ENCODE measurements at regions not wholly inside any gene's neighbourhood (a gene's known extent, or its start where the extent isn't known, plus 50 kb on each side); places are given as distances from the start of the nearest gene placed in this dataset.

- WGBS (ENCODE audit: insufficient coverage, insufficient replicate concordance, low lambda C conversion rate, missing lambda C conversion rate): 28% methylated on average over 3 of the region's 3 CpGs
- no peaks in the 10 kb centered on the region for H4K20me1 ChIP-seq (ENCODE audit: control insufficient read depth, insufficient read depth)
- ChIA-PET POLR2A (no interaction called here), SMC1A (ENCODE audit: uncharacterized antibody, unreplicated experiment) (no interaction called here), RAD21 (ENCODE audit: unreplicated experiment) (no interaction called here), CTCF (no interaction called here)
- BruUV-seq (replicated peaks): no TSS peak
- H3K79me2 ChIP-seq (ENCODE audit: control insufficient read depth, insufficient read depth, low read length): no peaks in the 10 kb centered on the region
- no peaks in the 10 kb centered on the region for H3K9me3 ChIP-seq (replicated peaks; ENCODE audit: control insufficient read depth, insufficient read depth, low read length)
- no peaks in the 10 kb centered on the region for H3K36me3 ChIP-seq (ENCODE audit: control insufficient read depth in 2 of 2, insufficient read depth in 2 of 2, low read length in 1 of 2)
- in situ Hi-C loops (cut with MboI) (no loop called here), intact Hi-C loops (cut with micrococcal nuclease; ENCODE audit: unreplicated experiment) (no loop called here)
- H3K27me3 ChIP-seq (replicated peaks in 1 of 2; ENCODE audit: control insufficient read depth in 2 of 2, insufficient read depth in 2 of 2, low read length in 1 of 2): no peaks in the 10 kb centered on the region
- H3K4me3 ChIP-seq: no peak overlapping the region
- DNase-seq (ENCODE audit: low read depth, low spot score) (no peak), FAIRE-seq (no peak), ATAC-seq (no peak)
- no peak overlapping the region for H3K4me2 ChIP-seq (ENCODE audit: control insufficient read depth, insufficient read depth)
- no peak overlapping the region for H3K27ac ChIP-seq (ENCODE audit: control insufficient read depth, insufficient read depth)
- H2AFZ ChIP-seq (ENCODE audit: control insufficient read depth, low read depth, low read length): no peak overlapping the region
- no peaks in the 10 kb centered on the region for H3K4me1 ChIP-seq (ENCODE audit: control insufficient read depth, insufficient read depth, low read length)
- TF ChIP-seq HDGF (IDR thresholded peaks at IDR 0.05): no peak
- TF ChIP-seq TARDBP (IDR thresholded peaks at IDR 0.05; ENCODE audit: borderline replicate concordance): no peak
- TF ChIP-seq SMARCA5 (IDR thresholded peaks at IDR 0.05): no peak
- no peak for TF ChIP-seq POLR2AphosphoS5 (IDR thresholded peaks at IDR 0.05; ENCODE audit: low read length)
- TF ChIP-seq SP1 (IDR thresholded peaks at IDR 0.05; ENCODE audit: low read depth, low read length): no peak
- TF ChIP-seq FOXM1 (IDR thresholded peaks at IDR 0.05; ENCODE audit: low read depth, low read length): no peak
- no peak for TF ChIP-seq HSF1 (IDR thresholded peaks at IDR 0.05; ENCODE audit: low read depth, low read length)
- TF ChIP-seq ZNF384 (IDR thresholded peaks at IDR 0.05; ENCODE audit: borderline replicate concordance, low read depth, low read length): no peak
- TF ChIP-seq CBX5 (IDR thresholded peaks at IDR 0.05; ENCODE audit: low read depth): no peak
- no peak overlapping the region for H3K9ac ChIP-seq (ENCODE audit: control insufficient read depth, insufficient read depth, low read length)
Observed at GRCh38 chrX:9258421-9259104, 206.3 kb upstream of the TBL1X start.

All from GM12878 (cell line).